ENCODE measurements at regions not wholly inside any gene's neighbourhood (a gene's known extent, or its start where the extent isn't known, plus 50 kb on each side); places are given as distances from the start of the nearest gene placed in this dataset.
"Not testable (repeated sequence)": the region's sequence is repeated elsewhere in the genome, so short reads cannot be mapped to it uniquely, and the experiment has no call there.

DNA sequence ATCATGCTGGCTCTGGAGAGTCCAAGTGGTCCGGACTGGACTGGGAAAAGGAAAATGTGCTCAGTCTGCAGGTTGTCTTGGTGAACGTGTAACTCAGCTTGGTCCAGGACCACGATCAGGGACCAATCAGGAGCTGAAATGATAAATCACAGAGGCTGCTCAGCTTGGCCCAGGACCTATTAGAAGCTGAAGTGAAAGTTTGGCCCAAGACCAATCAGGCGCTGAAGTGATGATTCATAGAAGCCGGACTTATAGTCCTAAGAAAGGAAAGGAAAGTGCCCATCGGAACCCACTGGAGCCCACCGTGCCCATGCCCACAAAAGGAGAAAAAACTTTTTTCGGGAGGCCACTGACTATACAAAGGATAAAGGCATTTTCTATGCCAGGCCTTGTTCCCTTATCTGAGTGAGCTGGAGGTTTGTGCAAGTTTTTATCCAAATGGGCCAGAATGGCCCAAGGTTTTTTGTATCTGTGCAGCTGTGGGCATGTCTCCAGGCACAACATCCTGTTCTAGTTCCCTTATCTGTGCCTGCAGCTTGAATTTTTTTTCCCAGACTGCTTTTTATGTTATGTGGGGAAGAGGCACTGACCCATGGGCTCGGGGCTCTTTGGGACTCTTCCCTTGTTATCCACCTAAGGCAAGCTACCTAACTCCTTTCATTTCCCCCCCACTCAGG, 194.4 kb downstream of the FAM133A start:
- H3K9me3 ChIP-seq: no peaks in the 10 kb centered on the region
- TF ChIP-seq POLR2A (IDR thresholded peaks at IDR 0.05) (no peak), POLR2AphosphoS5 (IDR thresholded peaks at IDR 0.05) (no peak)

DNA sequence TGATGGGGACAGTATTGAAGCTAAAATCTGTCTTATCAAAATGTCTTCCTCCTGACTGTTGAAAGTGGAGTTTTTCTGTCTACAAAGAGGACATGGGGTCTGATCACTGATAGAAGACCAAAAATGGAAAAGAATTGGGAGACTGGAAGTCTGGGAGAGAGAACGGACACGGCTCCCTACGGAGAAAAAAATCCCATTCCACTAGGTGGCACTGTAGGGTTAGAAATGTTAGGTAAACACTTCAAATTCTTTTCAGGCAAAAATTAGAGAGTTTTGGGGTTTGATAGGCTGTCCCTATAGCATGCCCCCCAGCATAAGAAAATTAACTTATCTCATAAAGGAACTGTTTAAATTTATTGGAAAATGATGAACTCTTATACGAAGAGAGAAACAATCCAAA, 200.5 kb downstream of the FAM133A start:
- H3K4me1 ChIP-seq: no peaks in the 10 kb centered on the region

More for the DNA sequence above, 194.4 kb downstream of the FAM133A start:
- peaks cover 0 to 34% of the 10 kb centered on the region in 2 donors for H3K27me3 ChIP-seq
- H3K36me3 ChIP-seq: no peaks in the 10 kb centered on the region
- no peaks in the 10 kb centered on the region for H3K4me1 ChIP-seq
- no peak overlapping the region for H3K27ac ChIP-seq
- H3K4me3 ChIP-seq: no peak overlapping the region
- intact Hi-C loops (cut with DNase I; ENCODE audit: low total_unique reads): no loop called here
- no peak for DNase-seq (ENCODE audit: low spot score in 2 of 2)

DNA sequence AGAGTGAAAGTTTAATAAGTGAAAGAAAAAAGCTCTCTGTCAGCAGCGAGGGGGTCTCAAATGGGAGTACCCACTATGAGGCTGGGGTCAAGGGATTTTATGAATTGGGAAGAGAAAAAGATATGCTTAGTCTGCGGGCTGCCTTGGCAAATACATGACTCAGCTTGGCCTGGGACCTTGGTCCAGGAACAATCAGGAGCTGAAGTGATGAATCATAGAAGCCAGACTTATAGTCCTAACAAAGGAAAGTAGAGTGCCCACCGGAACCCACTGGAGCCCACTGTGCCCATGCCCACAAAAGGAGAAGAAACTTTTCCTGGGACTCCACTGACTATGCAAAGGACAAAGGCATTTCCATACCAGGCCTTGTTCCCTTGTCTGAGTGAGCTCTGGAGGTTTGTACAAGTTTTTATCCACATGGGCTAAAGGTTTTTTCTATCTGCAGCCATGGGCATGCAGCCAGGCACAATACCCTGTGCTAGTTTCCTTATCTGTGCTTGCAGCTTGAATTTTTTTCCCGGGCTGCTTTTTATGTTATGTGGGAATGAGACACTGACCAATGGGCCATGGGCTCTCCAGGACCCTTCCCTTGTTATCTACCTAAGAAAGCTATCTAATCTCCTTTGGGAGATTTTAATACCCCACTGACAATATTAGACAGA, 201.7 kb downstream of the FAM133A start:
- H3K27ac ChIP-seq: no peak overlapping the region
- peaks cover 0 to 24% of the 10 kb centered on the region in 2 donors for H3K27me3 ChIP-seq
- TF ChIP-seq, protein P1, sequence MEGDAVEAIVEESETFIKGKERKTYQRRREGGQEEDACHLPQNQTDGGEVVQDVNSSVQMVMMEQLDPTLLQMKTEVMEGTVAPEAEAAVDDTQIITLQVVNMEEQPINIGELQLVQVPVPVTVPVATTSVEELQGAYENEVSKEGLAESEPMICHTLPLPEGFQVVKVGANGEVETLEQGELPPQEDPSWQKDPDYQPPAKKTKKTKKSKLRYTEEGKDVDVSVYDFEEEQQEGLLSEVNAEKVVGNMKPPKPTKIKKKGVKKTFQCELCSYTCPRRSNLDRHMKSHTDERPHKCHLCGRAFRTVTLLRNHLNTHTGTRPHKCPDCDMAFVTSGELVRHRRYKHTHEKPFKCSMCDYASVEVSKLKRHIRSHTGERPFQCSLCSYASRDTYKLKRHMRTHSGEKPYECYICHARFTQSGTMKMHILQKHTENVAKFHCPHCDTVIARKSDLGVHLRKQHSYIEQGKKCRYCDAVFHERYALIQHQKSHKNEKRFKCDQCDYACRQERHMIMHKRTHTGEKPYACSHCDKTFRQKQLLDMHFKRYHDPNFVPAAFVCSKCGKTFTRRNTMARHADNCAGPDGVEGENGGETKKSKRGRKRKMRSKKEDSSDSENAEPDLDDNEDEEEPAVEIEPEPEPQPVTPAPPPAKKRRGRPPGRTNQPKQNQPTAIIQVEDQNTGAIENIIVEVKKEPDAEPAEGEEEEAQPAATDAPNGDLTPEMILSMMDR (IDR thresholded peaks at IDR 0.05): no peak
- TF ChIP-seq POLR2A (IDR thresholded peaks at IDR 0.05) (no peak), POLR2AphosphoS5 (IDR thresholded peaks at IDR 0.05) (no peak)
- H3K36me3 ChIP-seq: no peaks in the 10 kb centered on the region
- H3K9me3 ChIP-seq: peaks cover 0 to 15% of the 10 kb centered on the region in 2 donors
- DNase-seq (ENCODE audit: low spot score in 2 of 2): no peak
- H3K4me3 ChIP-seq: no peak overlapping the region
- no peaks in the 10 kb centered on the region for H3K4me1 ChIP-seq
- intact Hi-C loops (cut with DNase I; ENCODE audit: low total_unique reads): no loop called here

More for the DNA sequence above, 200.5 kb downstream of the FAM133A start:
- H3K36me3 ChIP-seq: no peaks in the 10 kb centered on the region
- H3K27me3 ChIP-seq: peaks cover 0 to 24% of the 10 kb centered on the region in 2 donors
- intact Hi-C loops (cut with DNase I; ENCODE audit: low total_unique reads): no loop called here
- H3K4me3 ChIP-seq: no peak overlapping the region
- H3K9me3 ChIP-seq: peaks cover 0 to 15% of the 10 kb centered on the region in 2 donors
- TF ChIP-seq POLR2A (IDR thresholded peaks at IDR 0.05) (no peak), POLR2AphosphoS5 (IDR thresholded peaks at IDR 0.05) (no peak)
- TF ChIP-seq, protein P1 (IDR thresholded peaks at IDR 0.05): peak in 2 of 3 donors; percentile 30 to 33
- no peak overlapping the region for H3K27ac ChIP-seq
- no peak for DNase-seq (ENCODE audit: low spot score in 2 of 2)

DNA sequence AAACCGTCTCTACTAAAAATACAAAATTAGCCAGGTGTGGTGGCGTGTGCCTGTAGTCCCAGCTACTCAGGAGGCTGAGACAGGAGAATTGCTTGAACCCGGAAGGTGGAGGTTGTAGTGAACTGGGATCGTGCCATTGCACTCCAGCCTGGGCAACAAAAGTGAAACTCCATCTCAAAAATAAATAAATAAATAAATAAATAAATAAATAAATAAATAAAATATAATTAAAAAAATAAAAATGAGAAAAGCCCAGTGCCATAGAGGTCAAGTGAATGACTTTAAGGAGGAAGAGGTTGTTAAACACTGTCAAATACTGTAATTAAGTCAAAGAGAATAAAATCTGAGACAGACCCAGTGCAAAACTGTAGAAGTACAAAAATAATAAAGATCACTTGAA, 247.0 kb downstream of the FAM133A start:
- H3K27me3 ChIP-seq; H3K4me1 ChIP-seq; H3K4me3 ChIP-seq; DNase-seq (ENCODE audit: low spot score in 2 of 2); H3K27ac ChIP-seq; H3K9me3 ChIP-seq; H3K36me3 ChIP-seq; intact Hi-C loops (cut with DNase I; ENCODE audit: low total_unique reads): not testable (repeated sequence)

DNA sequence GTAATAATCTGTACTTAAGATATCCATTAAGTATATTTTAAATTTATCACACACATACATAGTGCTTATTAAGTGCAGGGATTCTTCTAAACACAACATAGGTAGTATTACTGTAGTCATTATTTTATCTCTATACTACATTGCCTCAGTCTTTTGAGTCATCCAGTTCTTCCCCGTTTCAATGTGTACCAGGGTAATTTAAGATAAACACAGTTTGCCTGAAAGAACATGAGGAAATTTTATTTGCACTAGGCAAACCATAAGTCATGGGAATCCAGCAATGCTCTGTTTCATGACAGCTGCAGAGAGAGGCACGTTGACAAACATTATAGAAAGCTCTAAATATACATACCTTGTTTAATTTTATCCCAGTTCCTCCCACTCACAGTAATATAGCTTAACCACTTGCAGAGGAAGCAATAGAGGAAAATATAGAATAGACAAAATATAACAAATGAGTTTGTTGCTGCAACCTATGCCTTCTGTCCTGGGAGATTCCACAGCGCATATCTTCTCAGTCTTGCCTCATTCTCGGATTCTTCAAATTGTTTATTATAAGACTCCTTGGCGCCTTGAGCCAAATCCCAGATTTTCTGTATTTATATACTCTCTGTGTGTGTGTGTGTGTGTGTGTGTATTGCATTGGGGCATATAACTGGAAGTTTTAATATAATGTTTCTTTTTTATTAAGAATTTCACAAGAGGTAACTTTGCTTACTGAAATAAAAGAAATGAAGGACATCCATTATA, 258.6 kb downstream of the FAM133A start:
- TF ChIP-seq, protein P1 (IDR thresholded peaks at IDR 0.05): no peak
- no peak for TF ChIP-seq POLR2AphosphoS5 (IDR thresholded peaks at IDR 0.05)
- TF ChIP-seq POLR2A (IDR thresholded peaks at IDR 0.05): no peak
- intact Hi-C loops (cut with DNase I; ENCODE audit: low total_unique reads): no loop called here

DNA sequence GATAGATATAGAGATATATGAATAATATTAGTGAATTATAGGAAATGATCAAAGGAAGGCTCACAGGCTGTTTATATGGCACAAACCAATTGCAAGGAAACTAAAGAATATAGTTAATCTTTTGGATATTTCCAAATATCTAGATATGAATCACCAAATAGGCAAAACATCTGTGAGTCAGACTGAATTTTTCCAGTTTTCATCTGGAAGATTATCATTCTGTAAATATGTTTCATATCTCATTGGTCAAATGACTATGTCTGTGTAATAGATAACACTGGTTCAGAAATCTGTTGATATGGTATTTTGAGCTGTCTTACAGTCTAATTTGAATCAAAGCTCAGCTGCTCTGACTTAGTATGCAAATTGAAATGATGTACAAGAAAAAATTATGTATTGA, 303.6 kb downstream of the FAM133A start:
- Histone ChIP-seq H3K4me3 (no peak overlapping the region), H3K9me3 (no peaks in the 10 kb centered on the region), H3K36me3 (no peaks in the 10 kb centered on the region), H3K27me3 (no peaks in the 10 kb centered on the region), H3K27ac (no peak overlapping the region), H3K4me1 (no peaks in the 10 kb centered on the region)
- intact Hi-C loops (cut with DNase I; ENCODE audit: low total_unique reads): no loop called here
- DNase-seq (ENCODE audit: low spot score in 2 of 2): no peak
- TF ChIP-seq, protein P1 (IDR thresholded peaks at IDR 0.05): no peak
- TF ChIP-seq POLR2A (IDR thresholded peaks at IDR 0.05) (no peak), POLR2AphosphoS5 (IDR thresholded peaks at IDR 0.05) (no peak)

More for the DNA sequence above, 258.6 kb downstream of the FAM133A start:
- no peaks in the 10 kb centered on the region for H3K36me3 ChIP-seq
- H3K27me3 ChIP-seq: peaks cover 0 to 12% of the 10 kb centered on the region in 2 donors
- no peaks in the 10 kb centered on the region for H3K9me3 ChIP-seq
- H3K4me1 ChIP-seq: no peaks in the 10 kb centered on the region
- no peak overlapping the region for H3K4me3 ChIP-seq
- H3K27ac ChIP-seq: no peak overlapping the region
- no peak for DNase-seq (ENCODE audit: low spot score in 2 of 2)

Measured in breast epithelium (tissue), 4 donors.